ENCODE measurements at regions not wholly inside any gene's neighbourhood (a gene's known extent, or its start where the extent isn't known, plus 50 kb on each side); places are given as distances from the start of the nearest gene placed in this dataset.

DNA sequence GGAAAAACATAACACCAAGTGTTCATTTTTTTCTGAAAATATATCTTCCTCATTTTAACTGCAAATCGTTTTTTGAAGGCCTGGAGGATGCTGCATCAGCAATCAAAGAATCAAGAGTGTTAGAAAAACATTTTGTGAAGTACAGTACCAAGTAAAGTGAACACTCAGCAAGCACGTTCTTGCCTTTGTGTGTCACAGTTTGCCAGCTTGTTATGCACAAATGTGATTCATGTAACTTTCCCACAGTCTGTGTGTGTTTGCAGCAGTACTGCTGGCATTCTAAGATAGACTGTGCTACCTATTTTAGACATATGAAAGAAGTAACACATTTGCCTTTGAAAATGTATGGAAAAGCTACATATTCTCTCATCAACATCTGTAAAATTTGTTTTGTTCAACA, 1617.7 kb downstream of the RPA4 start:
- H3K27me3 ChIP-seq (ENCODE audit: control insufficient read depth, insufficient read depth, low read length, poor library complexity, severe bottlenecking), result no peaks in the 10 kb centered on the region
- no peaks in the 10 kb centered on the region for H3K4me1 Mint-ChIP-seq
- H3K4me3 ChIP-seq (ENCODE audit: low read length), result no peak overlapping the region
- WGBS, 2 experiments (ENCODE audit: insufficient coverage in 1 of 2, insufficient read length in 1 of 2), result 76% methylated on average over 2 of the region's 2 CpGs; no CpG with 5 or more reads in 1 of the 2 experiments
- no peak for DNase-seq
- TF ChIP-seq, protein P1, sequence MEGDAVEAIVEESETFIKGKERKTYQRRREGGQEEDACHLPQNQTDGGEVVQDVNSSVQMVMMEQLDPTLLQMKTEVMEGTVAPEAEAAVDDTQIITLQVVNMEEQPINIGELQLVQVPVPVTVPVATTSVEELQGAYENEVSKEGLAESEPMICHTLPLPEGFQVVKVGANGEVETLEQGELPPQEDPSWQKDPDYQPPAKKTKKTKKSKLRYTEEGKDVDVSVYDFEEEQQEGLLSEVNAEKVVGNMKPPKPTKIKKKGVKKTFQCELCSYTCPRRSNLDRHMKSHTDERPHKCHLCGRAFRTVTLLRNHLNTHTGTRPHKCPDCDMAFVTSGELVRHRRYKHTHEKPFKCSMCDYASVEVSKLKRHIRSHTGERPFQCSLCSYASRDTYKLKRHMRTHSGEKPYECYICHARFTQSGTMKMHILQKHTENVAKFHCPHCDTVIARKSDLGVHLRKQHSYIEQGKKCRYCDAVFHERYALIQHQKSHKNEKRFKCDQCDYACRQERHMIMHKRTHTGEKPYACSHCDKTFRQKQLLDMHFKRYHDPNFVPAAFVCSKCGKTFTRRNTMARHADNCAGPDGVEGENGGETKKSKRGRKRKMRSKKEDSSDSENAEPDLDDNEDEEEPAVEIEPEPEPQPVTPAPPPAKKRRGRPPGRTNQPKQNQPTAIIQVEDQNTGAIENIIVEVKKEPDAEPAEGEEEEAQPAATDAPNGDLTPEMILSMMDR (conservative IDR thresholded peaks at IDR 0.05), result no peak
- H3K27ac Mint-ChIP-seq, result no peak overlapping the region
- no peaks in the 10 kb centered on the region for H3K36me3 ChIP-seq (ENCODE audit: control insufficient read depth, insufficient read depth, low read length)
- H3K4me3 Mint-ChIP-seq, result no peak overlapping the region
- no peaks in the 10 kb centered on the region for H3K9me3 Mint-ChIP-seq
- H3K36me3 Mint-ChIP-seq (ENCODE audit: low read depth), result no peaks in the 10 kb centered on the region
- no peak overlapping the region for H3K27ac ChIP-seq (ENCODE audit: low read depth, low read length)
- H3K9ac ChIP-seq (ENCODE audit: extremely low read depth, low read length, poor library complexity, severe bottlenecking), result no peak overlapping the region
- H3K4me1 ChIP-seq (ENCODE audit: control insufficient read depth, insufficient read depth, low read length), result no peaks in the 10 kb centered on the region
- no peaks in the 10 kb centered on the region for H3K27me3 Mint-ChIP-seq (ENCODE audit: insufficient read depth)
- H3K9me3 ChIP-seq (ENCODE audit: control insufficient read depth, low read length), result no peaks in the 10 kb centered on the region

DNA sequence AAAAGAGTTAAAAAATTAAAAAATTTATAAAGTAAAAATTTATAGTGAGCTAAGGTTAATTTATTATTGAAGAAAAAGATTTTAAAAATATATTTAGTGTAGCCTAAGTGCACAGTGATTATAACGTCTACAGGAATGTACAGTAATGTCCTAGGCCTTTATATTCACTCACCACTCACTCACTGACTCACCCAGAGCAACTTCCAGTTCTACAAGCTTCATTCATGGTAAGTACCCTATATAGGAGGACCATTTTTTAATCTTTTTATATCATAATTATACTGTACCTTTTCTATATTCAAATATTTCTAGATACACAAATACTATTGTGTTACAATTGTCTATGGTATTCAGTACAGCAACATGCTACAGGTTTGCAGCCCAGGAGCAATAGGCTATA, 1623.2 kb downstream of the RPA4 start:
- Histone ChIP-seq H3K27ac (ENCODE audit: low read depth, low read length) (no peak overlapping the region), H3K4me1 (ENCODE audit: control insufficient read depth, insufficient read depth, low read length) (no peaks in the 10 kb centered on the region), H3K27me3 (ENCODE audit: control insufficient read depth, insufficient read depth, low read length, poor library complexity, severe bottlenecking) (no peaks in the 10 kb centered on the region), H3K36me3 (ENCODE audit: control insufficient read depth, insufficient read depth, low read length) (no peaks in the 10 kb centered on the region), H3K9me3 (ENCODE audit: control insufficient read depth, low read length) (no peaks in the 10 kb centered on the region), H3K4me3 (ENCODE audit: low read length) (no peak overlapping the region), H3K9ac (ENCODE audit: extremely low read depth, low read length, poor library complexity, severe bottlenecking) (no peak overlapping the region)
- Mint-ChIP-seq H3K27me3 (ENCODE audit: insufficient read depth) (no peaks in the 10 kb centered on the region), H3K36me3 (ENCODE audit: low read depth) (no peaks in the 10 kb centered on the region), H3K4me1 (no peaks in the 10 kb centered on the region), H3K27ac (no peak overlapping the region), H3K9me3 (peaks cover 2% of the 10 kb centered on the region), H3K4me3 (no peak overlapping the region)
- 83% methylated on average over 1 of the region's 1 CpG; no CpG with 5 or more reads in 1 of the 2 experiments for WGBS, 2 experiments (ENCODE audit: insufficient coverage in 1 of 2, insufficient read length in 1 of 2)
- TF ChIP-seq, protein P1 (conservative IDR thresholded peaks at IDR 0.05), result no peak
- no peak for DNase-seq

DNA sequence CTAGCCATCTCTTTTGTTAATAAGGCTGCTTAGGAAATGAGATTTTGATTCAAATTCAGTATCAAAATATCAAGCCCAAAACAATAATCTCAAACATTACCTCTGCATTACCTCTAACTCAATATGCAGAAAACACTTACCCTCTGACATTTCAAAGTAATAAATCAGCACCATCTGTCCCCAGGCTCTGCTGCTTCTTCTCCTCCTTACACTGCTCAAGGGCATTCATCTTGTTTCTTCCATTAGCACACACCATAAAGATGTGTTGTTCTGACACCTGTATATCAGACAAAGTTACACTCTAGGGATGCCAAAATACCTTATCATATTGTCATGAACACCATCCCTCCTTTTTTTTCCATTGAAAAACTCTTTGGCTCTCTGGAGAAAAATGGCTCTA, 1630.3 kb downstream of the RPA4 start:
- no peaks in the 10 kb centered on the region for H3K36me3 Mint-ChIP-seq (ENCODE audit: low read depth)
- no peaks in the 10 kb centered on the region for H3K27me3 Mint-ChIP-seq (ENCODE audit: insufficient read depth)
- H3K4me3 Mint-ChIP-seq, result no peak overlapping the region

More for the DNA sequence above, 1630.3 kb downstream of the RPA4 start:
- Histone ChIP-seq H3K36me3 (ENCODE audit: control insufficient read depth, insufficient read depth, low read length) (no peaks in the 10 kb centered on the region), H3K27ac (ENCODE audit: low read depth, low read length) (no peak overlapping the region), H3K9me3 (ENCODE audit: control insufficient read depth, low read length) (no peaks in the 10 kb centered on the region), H3K9ac (ENCODE audit: extremely low read depth, low read length, poor library complexity, severe bottlenecking) (no peak overlapping the region), H3K27me3 (ENCODE audit: control insufficient read depth, insufficient read depth, low read length, poor library complexity, severe bottlenecking) (no peaks in the 10 kb centered on the region), H3K4me3 (ENCODE audit: low read length) (no peak overlapping the region), H3K4me1 (ENCODE audit: control insufficient read depth, insufficient read depth, low read length) (no peaks in the 10 kb centered on the region)
- no peak for DNase-seq
- Mint-ChIP-seq H3K9me3 (no peaks in the 10 kb centered on the region), H3K4me1 (no peaks in the 10 kb centered on the region), H3K27ac (no peak overlapping the region)
- TF ChIP-seq, protein P1 (conservative IDR thresholded peaks at IDR 0.05), result no peak

Measured in endodermal cell (in vitro differentiated cells).